ENCODE measurements at regions not wholly inside any gene's neighbourhood (a gene's known extent, or its start where the extent isn't known, plus 50 kb on each side); places are given as distances from the start of the nearest gene placed in this dataset.

DNA sequence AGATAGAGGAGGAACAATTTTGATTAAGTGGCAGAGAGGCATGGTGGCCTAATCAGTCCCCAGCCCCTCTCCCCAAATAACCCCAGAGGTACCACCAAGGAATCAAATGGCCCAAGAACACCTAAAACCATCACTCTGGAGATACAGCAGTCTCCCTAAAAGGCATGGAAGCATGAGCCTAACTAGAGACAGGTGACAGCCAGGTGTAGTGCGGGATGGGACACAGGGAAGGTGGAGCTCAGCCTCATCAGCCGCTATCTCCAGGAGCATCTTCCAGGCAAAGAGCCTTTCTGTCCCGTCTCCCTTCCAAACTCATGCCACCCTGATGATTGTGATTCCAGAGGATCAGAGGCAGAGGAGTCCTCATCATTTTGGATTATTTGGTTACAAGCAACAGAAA is 144.7 kb downstream of the COPS8 start:
- no peaks in the 10 kb centered on the region for H3K36me3 ChIP-seq (replicated peaks in 1 of 2; ENCODE audit: control insufficient read depth in 2 of 2, insufficient read depth in 2 of 2, low read length in 2 of 2)
- H3K4me2 ChIP-seq (ENCODE audit: insufficient read depth, low read length, poor library complexity, severe bottlenecking), result no peak overlapping the region
- no peaks in the 10 kb centered on the region for H3K4me1 ChIP-seq (ENCODE audit: control insufficient read depth in 2 of 2, insufficient read depth in 1 of 2, low read depth in 1 of 2, low read length in 2 of 2)
- H4K8ac ChIP-seq (ENCODE audit: low read depth, low read length), result no peak overlapping the region
- H3K27ac ChIP-seq (replicated peaks; ENCODE audit: low read length), result no peak overlapping the region
- no peak for DNase-seq (ENCODE audit: low spot score)
- no peak overlapping the region for H4K91ac ChIP-seq (ENCODE audit: low read depth, low read length, poor library complexity)
- H2AFZ ChIP-seq (ENCODE audit: low read length), result no peak overlapping the region
- H3K14ac ChIP-seq (ENCODE audit: low read length), result no peak overlapping the region
- H2BK15ac ChIP-seq (ENCODE audit: low read length), result no peak overlapping the region
- H3K18ac ChIP-seq (ENCODE audit: low read length), result no peak overlapping the region
- no peak overlapping the region for H2BK120ac ChIP-seq (ENCODE audit: low read depth, low read length)
- no peak overlapping the region for H2BK5ac ChIP-seq (ENCODE audit: low read length)
- no peak overlapping the region for H3K4me3 ChIP-seq (ENCODE audit: low read length in 2 of 2)
- no peak overlapping the region for H2BK12ac ChIP-seq (ENCODE audit: low read length)
- H3K4ac ChIP-seq (ENCODE audit: low read length), result no peak overlapping the region
- no CpG with 5 or more reads among the region's 3 CpGs for WGBS, 2 donors (ENCODE audit: extremely low coverage in 2 of 2, insufficient read length in 2 of 2, insufficient replicate concordance in 1 of 2)
- no peaks in the 10 kb centered on the region for H3K27me3 ChIP-seq (ENCODE audit: control insufficient read depth in 3 of 3, insufficient read depth in 3 of 3, low read depth in 1 of 3, low read length in 3 of 3)
- H3K79me1 ChIP-seq (ENCODE audit: low read depth, low read length), result no peaks in the 10 kb centered on the region
- H2AK5ac ChIP-seq (ENCODE audit: low read depth, low read length), result no peak overlapping the region
- H3K23ac ChIP-seq (ENCODE audit: low read depth, low read length, poor library complexity), result no peak overlapping the region
- no peaks in the 10 kb centered on the region for H3K9me3 ChIP-seq (replicated peaks in 1 of 2; ENCODE audit: control insufficient read depth in 2 of 2, insufficient read depth in 1 of 2, low read depth in 1 of 2, low read length in 2 of 2)
- no peak overlapping the region for H3K9ac ChIP-seq (ENCODE audit: low read depth, low read length, poor library complexity)

DNA sequence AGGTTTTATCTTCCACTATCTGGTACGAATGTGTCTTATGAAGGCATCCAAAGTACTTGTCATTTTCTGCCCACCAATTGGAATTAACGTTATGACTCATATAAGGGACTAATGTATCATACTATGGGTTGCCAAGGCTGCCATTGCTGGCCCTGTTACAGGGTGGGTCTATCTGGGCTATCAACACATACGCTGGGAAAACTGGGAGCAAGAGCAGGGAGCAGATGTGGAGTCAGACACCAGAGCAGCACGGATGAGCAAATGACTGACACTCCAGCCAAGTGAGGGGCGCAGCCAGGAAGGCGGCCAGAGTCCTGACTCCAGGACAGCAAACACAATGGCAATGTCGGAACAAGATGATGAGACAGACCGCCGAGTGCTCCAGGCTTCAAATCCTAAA is 145.9 kb downstream of the COPS8 start:
- Histone ChIP-seq H3K23ac (ENCODE audit: low read depth, low read length, poor library complexity) (no peak overlapping the region), H4K91ac (ENCODE audit: low read depth, low read length, poor library complexity) (no peak overlapping the region), H3K4me2 (ENCODE audit: insufficient read depth, low read length, poor library complexity, severe bottlenecking) (no peak overlapping the region), H3K36me3 (replicated peaks in 1 of 2; ENCODE audit: control insufficient read depth in 2 of 2, insufficient read depth in 2 of 2, low read length in 2 of 2) (no peaks in the 10 kb centered on the region), H3K79me1 (ENCODE audit: low read depth, low read length) (no peaks in the 10 kb centered on the region), H3K27me3 (ENCODE audit: control insufficient read depth in 3 of 3, insufficient read depth in 3 of 3, low read depth in 1 of 3, low read length in 3 of 3) (no peaks in the 10 kb centered on the region), H2BK120ac (ENCODE audit: low read depth, low read length) (no peak overlapping the region), H4K8ac (ENCODE audit: low read depth, low read length) (no peak overlapping the region), H3K4me3 (ENCODE audit: low read length in 2 of 2) (no peak overlapping the region), H2AK5ac (ENCODE audit: low read depth, low read length) (no peak overlapping the region), H3K14ac (ENCODE audit: low read length) (no peak overlapping the region), H2AFZ (ENCODE audit: low read length) (no peak overlapping the region), H3K9me3 (replicated peaks in 1 of 2; ENCODE audit: control insufficient read depth in 2 of 2, insufficient read depth in 1 of 2, low read depth in 1 of 2, low read length in 2 of 2) (no peaks in the 10 kb centered on the region), H3K4ac (ENCODE audit: low read length) (no peak overlapping the region), H2BK5ac (ENCODE audit: low read length) (no peak overlapping the region), H3K27ac (replicated peaks; ENCODE audit: low read length) (no peak overlapping the region), H3K18ac (ENCODE audit: low read length) (no peak overlapping the region), H3K4me1 (ENCODE audit: control insufficient read depth in 2 of 2, insufficient read depth in 1 of 2, low read depth in 1 of 2, low read length in 2 of 2) (no peaks in the 10 kb centered on the region), H2BK12ac (ENCODE audit: low read length) (no peak overlapping the region), H3K9ac (ENCODE audit: low read depth, low read length, poor library complexity) (no peak overlapping the region), H2BK15ac (ENCODE audit: low read length) (no peak overlapping the region)
- DNase-seq (ENCODE audit: low spot score), result no peak
- WGBS, 2 donors (ENCODE audit: extremely low coverage in 2 of 2, insufficient read length in 2 of 2, insufficient replicate concordance in 1 of 2), result no CpG with 5 or more reads among the region's 9 CpGs

DNA sequence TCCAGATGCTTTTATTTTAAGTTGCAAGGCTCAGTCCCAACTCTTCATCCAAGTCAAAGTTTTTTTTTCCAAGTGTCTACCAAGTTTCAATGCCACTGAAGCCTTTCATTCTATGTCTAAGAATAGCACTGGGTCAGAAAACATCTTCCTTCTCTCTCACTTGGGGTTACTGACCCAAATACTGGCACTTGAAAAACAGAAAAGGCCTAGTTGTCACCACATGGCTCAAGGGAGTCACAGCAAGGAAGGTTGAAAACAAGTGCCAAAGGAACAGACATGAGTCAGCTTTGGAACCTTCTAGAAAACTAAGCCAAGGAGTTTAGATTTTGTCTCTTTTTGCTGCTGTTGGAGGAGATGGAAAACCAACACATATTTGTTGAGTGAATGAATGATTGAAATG is 146.5 kb downstream of the COPS8 start:
- Histone ChIP-seq H3K9ac (ENCODE audit: low read depth, low read length, poor library complexity) (no peak overlapping the region), H2BK15ac (ENCODE audit: low read length) (no peak overlapping the region), H3K27ac (replicated peaks; ENCODE audit: low read length) (no peak overlapping the region), H3K4me3 (ENCODE audit: low read length in 2 of 2) (no peak overlapping the region), H3K9me3 (replicated peaks in 1 of 2; ENCODE audit: control insufficient read depth in 2 of 2, insufficient read depth in 1 of 2, low read depth in 1 of 2, low read length in 2 of 2) (no peaks in the 10 kb centered on the region), H2BK120ac (ENCODE audit: low read depth, low read length) (no peak overlapping the region), H3K27me3 (ENCODE audit: control insufficient read depth in 3 of 3, insufficient read depth in 3 of 3, low read depth in 1 of 3, low read length in 3 of 3) (no peaks in the 10 kb centered on the region), H3K4me1 (ENCODE audit: control insufficient read depth in 2 of 2, insufficient read depth in 1 of 2, low read depth in 1 of 2, low read length in 2 of 2) (no peaks in the 10 kb centered on the region), H3K23ac (ENCODE audit: low read depth, low read length, poor library complexity) (no peak overlapping the region), H3K4me2 (ENCODE audit: insufficient read depth, low read length, poor library complexity, severe bottlenecking) (no peak overlapping the region), H3K79me1 (ENCODE audit: low read depth, low read length) (no peaks in the 10 kb centered on the region), H2AK5ac (ENCODE audit: low read depth, low read length) (no peak overlapping the region), H3K14ac (ENCODE audit: low read length) (no peak overlapping the region), H2AFZ (ENCODE audit: low read length) (no peak overlapping the region), H2BK12ac (ENCODE audit: low read length) (no peak overlapping the region), H3K4ac (ENCODE audit: low read length) (no peak overlapping the region), H2BK5ac (ENCODE audit: low read length) (no peak overlapping the region), H4K8ac (ENCODE audit: low read depth, low read length) (no peak overlapping the region), H4K91ac (ENCODE audit: low read depth, low read length, poor library complexity) (no peak overlapping the region), H3K18ac (ENCODE audit: low read length) (no peak overlapping the region), H3K36me3 (replicated peaks in 1 of 2; ENCODE audit: control insufficient read depth in 2 of 2, insufficient read depth in 2 of 2, low read length in 2 of 2) (no peaks in the 10 kb centered on the region)
- no peak for DNase-seq (ENCODE audit: low spot score)

DNA sequence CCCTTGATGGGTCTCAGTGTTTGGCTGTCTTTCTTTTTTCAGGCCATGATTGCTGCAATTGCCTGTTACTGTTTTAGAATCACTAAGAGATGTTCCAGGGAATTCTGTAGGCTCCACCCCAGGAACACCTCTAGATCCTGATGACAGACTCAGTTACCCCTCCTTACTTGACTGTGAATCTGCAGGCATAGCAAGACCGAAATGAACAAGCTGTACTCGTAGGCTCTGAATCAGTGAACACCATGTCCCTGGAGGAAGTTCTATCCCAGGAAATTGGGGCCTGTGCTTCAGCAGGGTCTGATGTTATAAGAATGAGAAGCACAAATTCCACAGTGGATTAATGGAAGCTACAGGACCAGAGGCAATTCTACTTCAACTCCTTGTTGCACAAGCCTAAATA is 148.6 kb downstream of the COPS8 start:
- H3K27ac ChIP-seq (replicated peaks; ENCODE audit: low read length), result no peak overlapping the region
- H3K36me3 ChIP-seq (replicated peaks in 1 of 2; ENCODE audit: control insufficient read depth in 2 of 2, insufficient read depth in 2 of 2, low read length in 2 of 2), result no peaks in the 10 kb centered on the region
- H3K4me2 ChIP-seq (ENCODE audit: insufficient read depth, low read length, poor library complexity, severe bottlenecking), result no peak overlapping the region
- no peak overlapping the region for H4K91ac ChIP-seq (ENCODE audit: low read depth, low read length, poor library complexity)
- no peak overlapping the region for H2BK120ac ChIP-seq (ENCODE audit: low read depth, low read length)
- no peak overlapping the region for H2AK5ac ChIP-seq (ENCODE audit: low read depth, low read length)
- H3K4me3 ChIP-seq (ENCODE audit: low read length in 2 of 2), result no peak overlapping the region
- no CpG with 5 or more reads among the region's 2 CpGs for WGBS, 2 donors (ENCODE audit: extremely low coverage in 2 of 2, insufficient read length in 2 of 2, insufficient replicate concordance in 1 of 2)
- H3K27me3 ChIP-seq (ENCODE audit: control insufficient read depth in 3 of 3, insufficient read depth in 3 of 3, low read depth in 1 of 3, low read length in 3 of 3), result no peaks in the 10 kb centered on the region
- H3K4ac ChIP-seq (ENCODE audit: low read length), result no peak overlapping the region
- no peak overlapping the region for H3K14ac ChIP-seq (ENCODE audit: low read length)
- DNase-seq (ENCODE audit: low spot score), result no peak
- H2BK15ac ChIP-seq (ENCODE audit: low read length), result no peak overlapping the region
- H2AFZ ChIP-seq (ENCODE audit: low read length), result no peak overlapping the region
- no peak overlapping the region for H2BK5ac ChIP-seq (ENCODE audit: low read length)
- H3K79me1 ChIP-seq (ENCODE audit: low read depth, low read length), result no peaks in the 10 kb centered on the region
- H3K18ac ChIP-seq (ENCODE audit: low read length), result no peak overlapping the region
- H3K9me3 ChIP-seq (replicated peaks in 1 of 2; ENCODE audit: control insufficient read depth in 2 of 2, insufficient read depth in 1 of 2, low read depth in 1 of 2, low read length in 2 of 2), result no peaks in the 10 kb centered on the region
- no peak overlapping the region for H3K23ac ChIP-seq (ENCODE audit: low read depth, low read length, poor library complexity)
- H4K8ac ChIP-seq (ENCODE audit: low read depth, low read length), result no peak overlapping the region
- H3K4me1 ChIP-seq (ENCODE audit: control insufficient read depth in 2 of 2, insufficient read depth in 1 of 2, low read depth in 1 of 2, low read length in 2 of 2), result no peaks in the 10 kb centered on the region
- no peak overlapping the region for H2BK12ac ChIP-seq (ENCODE audit: low read length)
- H3K9ac ChIP-seq (ENCODE audit: low read depth, low read length, poor library complexity), result no peak overlapping the region
